ENCODE measurements at regions not wholly inside any gene's neighbourhood (a gene's known extent, or its start where the extent isn't known, plus 50 kb on each side); places are given as distances from the start of the nearest gene placed in this dataset.

GRCh38 chr5:74421377-74421776 lies 219.2 kb downstream of the ENC1 start:
- DNase-seq = no peak

- no peak for DNase-seq
Measured at GRCh38 chr5:74420947-74421346, 219.6 kb downstream of the ENC1 start.

GRCh38 chr5:74420220-74420619 lies 220.3 kb downstream of the ENC1 start:
- no peak for DNase-seq

GRCh38 chr5:74419468-74419867 lies 221.1 kb downstream of the ENC1 start:
- DNase-seq = no peak

- no peak for DNase-seq
Measured at GRCh38 chr5:74418709-74419108, 221.8 kb downstream of the ENC1 start.

GRCh38 chr5:74418261-74418660 lies 222.3 kb downstream of the ENC1 start:
- DNase-seq = no peak

- DNase-seq = peak; percentile 17
Measured at GRCh38 chr5:74415695-74416102, 224.8 kb downstream of the ENC1 start.

- DNase-seq = no peak
Measured at GRCh38 chr5:74414228-74414627, 226.3 kb downstream of the ENC1 start.

GRCh38 chr5:74413403-74414048 lies 227.0 kb downstream of the ENC1 start:
- no peak for DNase-seq

- peak; percentile 59 for DNase-seq
Measured at GRCh38 chr5:74412066-74412465, 228.5 kb downstream of the ENC1 start.

GRCh38 chr5:74409712-74410111 lies 230.8 kb downstream of the ENC1 start:
- DNase-seq = peak; percentile 63

GRCh38 chr5:74409166-74409706 lies 231.3 kb downstream of the ENC1 start:
- DNase-seq = peak; percentile 72

- DNase-seq = no peak
Measured at GRCh38 chr5:74408150-74409043, 232.1 kb downstream of the ENC1 start.

GRCh38 chr5:74407701-74408100 lies 232.8 kb downstream of the ENC1 start:
- no peak for DNase-seq

- DNase-seq = no peak
Measured at GRCh38 chr5:74406844-74407243, 233.7 kb downstream of the ENC1 start.

GRCh38 chr5:74405593-74405992 lies 234.9 kb downstream of the ENC1 start:
- no peak for DNase-seq

- DNase-seq = peak; percentile 31
Measured at GRCh38 chr5:74404574-74405508, 235.7 kb downstream of the ENC1 start.

- no peak for DNase-seq
Measured at GRCh38 chr5:74403771-74404170, 236.8 kb downstream of the ENC1 start.

- no peak for DNase-seq
Measured at GRCh38 chr5:74402553-74402952, 238.0 kb downstream of the ENC1 start.

GRCh38 chr5:74401946-74402320 lies 238.6 kb downstream of the ENC1 start:
- DNase-seq = no peak

GRCh38 chr5:74401281-74401945 lies 239.1 kb downstream of the ENC1 start:
- no peak for DNase-seq

GRCh38 chr5:74400067-74400466 lies 240.5 kb downstream of the ENC1 start:
- no peak for DNase-seq
